LNCaP clone FGC (cell line): ENCODE measurements at regions not wholly inside any gene's neighbourhood (a gene's known extent, or its start where the extent isn't known, plus 50 kb on each side); places are given as distances from the start of the nearest gene placed in this dataset.

Source experiments
- DNase-seq: peaks from one replicate; pipeline ENCODE4 v3.0.0-alpha.2; 2011; ENCODE audit warnings: low read depth
- H3K4me3 ChIP-seq: 2 replicates; pipeline ENCODE4 v1.5.1; 2011; ENCODE audit warnings: mild to moderate bottlenecking, low read depth, low read length, control low read depth
- CTCF ChIP-seq: IDR thresholded peaks from 2 replicates; pipeline ENCODE4 v1.5.1; 2012; ENCODE audit warnings: mild to moderate bottlenecking; ENCODE audit not compliant: control insufficient read depth, insufficient read depth; ENCODE audit errors: extremely low read depth

GRCh38 chr5:153206361-153206760 is 284.1 kb upstream of the GRIA1 start:
- DNase-seq: no peak
- TF ChIP-seq CTCF: no peak
- H3K4me3 ChIP-seq: no peak overlapping the region

- no peak for DNase-seq
- no peak for TF ChIP-seq CTCF
- no peak overlapping the region for H3K4me3 ChIP-seq
Observed at GRCh38 chr5:153209016-153209415, 281.5 kb upstream of the GRIA1 start.

GRCh38 chr5:153209687-153210086 is 280.8 kb upstream of the GRIA1 start:
- no peak for TF ChIP-seq CTCF
- no peak for DNase-seq
- H3K4me3 ChIP-seq: no peak overlapping the region

GRCh38 chr5:153211076-153211475 is 279.4 kb upstream of the GRIA1 start:
- DNase-seq: no peak
- no peak overlapping the region for H3K4me3 ChIP-seq
- TF ChIP-seq CTCF: no peak

GRCh38 chr5:153212471-153212870 is 278.0 kb upstream of the GRIA1 start:
- no peak for TF ChIP-seq CTCF
- no peak for DNase-seq
- no peak overlapping the region for H3K4me3 ChIP-seq

- no peak for TF ChIP-seq CTCF
- H3K4me3 ChIP-seq: no peak overlapping the region
- no peak for DNase-seq
Observed at GRCh38 chr5:153222936-153223335, 267.5 kb upstream of the GRIA1 start.

- DNase-seq: no peak
- no peak for TF ChIP-seq CTCF
Observed at GRCh38 chr5:153223376-153223775, 267.1 kb upstream of the GRIA1 start.

More at GRCh38 chr5:153223376-153223775, 267.1 kb upstream of the GRIA1 start:
- H3K4me3 ChIP-seq: no peak overlapping the region
